CD4-positive, alpha-beta T cell treated with Interleukin-21 for 1 hour (primary cell): ENCODE measurements at regions not wholly inside any gene's neighbourhood (a gene's known extent, or its start where the extent isn't known, plus 50 kb on each side); places are given as distances from the start of the nearest gene placed in this dataset.
A peak's percentile ranks its signal among the peaks of the same experiment; 100 is the strongest.
"Not testable (repeated sequence)": the region's sequence is repeated elsewhere in the genome, so short reads cannot be mapped to it uniquely, and the experiment has no call there.

Source experiments
- DNase-seq: peaks from one replicate; pipeline ENCODE4 v3.0.0-alpha.2; 2020

DNA sequence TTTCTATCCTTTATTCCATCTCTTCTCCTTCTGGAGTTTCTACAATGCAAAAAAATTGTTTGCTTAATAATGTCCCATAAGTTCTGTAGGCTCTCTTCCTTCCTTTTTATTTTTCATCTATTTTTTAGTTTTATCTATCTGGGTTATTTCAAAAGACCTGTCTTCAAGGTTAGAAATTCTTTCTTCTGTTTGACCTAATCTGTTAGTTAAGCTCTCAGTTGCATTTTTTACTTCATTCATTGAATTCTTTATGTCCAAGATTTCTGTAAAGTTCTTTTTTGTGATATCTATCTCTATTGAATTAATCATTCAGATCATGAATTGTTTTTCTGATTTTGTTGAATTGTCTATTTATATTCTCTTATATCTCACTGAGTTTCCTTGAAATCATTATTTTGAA lies 145.9 kb upstream of the TLE4 start:
- DNase-seq, result no peak

DNA sequence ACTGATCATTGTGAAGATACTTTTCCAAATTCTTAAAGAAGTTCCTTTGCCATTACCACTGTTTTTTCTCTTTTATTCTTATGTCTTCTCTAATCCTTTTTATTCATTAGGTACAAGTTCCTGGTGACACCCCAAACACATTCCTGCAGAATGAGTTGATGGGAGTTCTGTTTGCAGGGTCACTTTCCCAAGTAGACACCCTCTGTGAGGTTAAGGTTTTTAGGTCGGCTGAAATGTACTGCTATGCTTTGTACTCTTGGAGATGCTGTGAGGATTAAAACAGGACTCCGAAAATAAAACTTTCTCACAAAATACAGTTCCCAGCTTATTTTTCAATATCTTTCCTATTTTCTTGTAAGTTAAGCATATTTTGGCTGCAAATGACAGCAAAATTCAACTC lies 143.3 kb upstream of the TLE4 start:
- DNase-seq, result no peak

GRCh38 chr9:79430619-79431018 lies 141.1 kb upstream of the TLE4 start:
- DNase-seq, result no peak

- DNase-seq, result no peak
Measured at GRCh38 chr9:79431019-79431679, 140.6 kb upstream of the TLE4 start.

DNA sequence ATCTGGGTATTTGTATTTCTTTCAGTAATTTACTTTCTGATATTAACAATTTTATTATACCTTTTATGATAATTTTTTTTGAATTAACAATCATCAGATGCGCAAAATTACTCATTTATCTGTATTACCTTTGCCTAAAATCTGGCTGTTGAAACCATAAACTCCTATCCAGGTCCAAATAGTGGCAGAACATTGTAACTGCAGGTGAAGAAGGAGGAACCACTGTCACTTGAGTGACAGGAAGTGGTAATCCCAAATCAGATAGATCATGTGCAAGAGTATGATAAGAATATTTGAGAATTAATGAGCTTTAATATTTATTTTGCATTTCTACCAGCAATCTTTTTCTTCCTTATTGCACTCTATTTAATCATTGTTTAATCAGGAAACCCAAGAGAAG lies 139.3 kb upstream of the TLE4 start:
- no peak for DNase-seq

DNA sequence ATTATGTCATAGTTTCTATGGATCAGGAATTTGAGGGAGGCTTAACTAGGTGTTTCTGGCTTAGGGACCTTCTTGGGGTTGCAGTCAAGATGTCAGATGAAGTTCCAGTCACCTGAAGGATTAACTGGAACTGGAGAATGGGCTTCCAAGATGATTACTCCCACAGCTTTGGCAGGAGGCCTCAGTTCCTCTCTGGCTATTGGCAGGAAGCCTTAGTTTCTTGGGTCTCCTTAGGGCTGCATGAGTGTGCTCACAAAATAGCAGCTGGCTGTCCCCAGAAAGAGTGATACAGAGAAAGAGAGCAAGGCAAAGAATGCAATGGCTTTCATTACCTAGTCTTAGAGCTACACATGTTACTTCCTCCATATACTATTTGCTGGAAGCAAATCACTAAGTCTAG lies 138.1 kb upstream of the TLE4 start:
- no peak for DNase-seq

GRCh38 chr9:79439221-79439620 lies 132.5 kb upstream of the TLE4 start:
- DNase-seq, result not testable (repeated sequence)

DNA sequence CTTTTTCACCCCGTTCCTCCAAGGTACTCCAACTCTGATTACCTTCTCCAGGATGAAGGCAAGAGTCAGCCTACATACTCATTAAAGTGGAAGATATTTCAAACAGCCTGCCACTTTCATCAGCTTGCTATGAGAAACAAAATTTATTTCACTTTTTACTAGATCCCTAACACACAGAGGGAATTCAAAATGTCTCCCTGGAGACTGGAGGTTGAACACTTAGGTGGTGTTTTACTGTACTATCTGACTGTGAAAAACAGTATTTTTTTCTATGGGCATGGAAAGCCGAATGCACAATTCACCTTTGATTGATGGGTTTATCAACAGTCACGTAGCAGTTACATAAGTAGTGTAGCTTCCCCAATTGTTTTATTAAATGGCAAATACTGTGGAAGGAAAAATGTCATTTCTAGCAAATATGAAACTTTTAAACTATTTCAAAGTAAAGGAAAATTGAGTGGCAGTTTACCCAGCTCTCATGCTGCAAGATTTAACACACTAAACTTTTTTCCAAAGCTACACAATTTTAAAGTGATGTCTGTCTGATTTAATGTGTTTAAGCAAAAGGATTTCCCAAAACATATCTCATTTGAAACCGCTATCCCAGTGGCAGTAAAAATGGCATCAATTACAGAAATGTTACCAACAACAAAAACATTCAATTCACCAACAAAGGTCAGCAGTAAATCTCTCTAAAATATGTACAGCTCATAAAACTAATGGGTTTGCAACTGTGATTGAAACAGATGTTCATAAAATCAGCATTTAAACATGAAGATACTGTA lies 125.0 kb upstream of the TLE4 start:
- DNase-seq, result no peak

GRCh38 chr9:79447308-79447605 lies 124.5 kb upstream of the TLE4 start:
- DNase-seq, result no peak

- DNase-seq, result no peak
Measured at GRCh38 chr9:79447762-79448161, 124.0 kb upstream of the TLE4 start.

- DNase-seq, result no peak
Measured at GRCh38 chr9:79452265-79452664, 119.5 kb upstream of the TLE4 start.

- DNase-seq, result no peak
Measured at GRCh38 chr9:79461712-79462111, 110.1 kb upstream of the TLE4 start.

- DNase-seq, result no peak
Measured at GRCh38 chr9:79465156-79465555, 106.6 kb upstream of the TLE4 start.

DNA sequence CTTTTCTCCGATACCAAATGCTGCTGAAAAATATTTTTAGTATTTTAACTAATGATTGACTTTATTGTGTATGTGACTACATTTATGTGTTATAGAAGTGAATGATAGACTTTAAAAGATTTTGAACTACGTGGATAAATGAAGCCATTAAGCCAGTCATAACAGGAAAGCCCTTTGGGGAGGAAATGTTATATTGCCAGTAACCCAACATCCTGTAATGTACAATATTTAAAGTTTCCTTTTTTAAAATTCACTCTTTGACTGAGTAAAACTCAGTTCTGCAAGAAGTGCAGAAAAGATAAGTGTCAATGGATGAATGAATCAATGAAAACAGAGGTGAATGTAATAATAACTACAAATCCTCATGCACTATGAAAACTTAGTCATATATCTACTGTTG lies 102.6 kb upstream of the TLE4 start:
- DNase-seq, result no peak

DNA sequence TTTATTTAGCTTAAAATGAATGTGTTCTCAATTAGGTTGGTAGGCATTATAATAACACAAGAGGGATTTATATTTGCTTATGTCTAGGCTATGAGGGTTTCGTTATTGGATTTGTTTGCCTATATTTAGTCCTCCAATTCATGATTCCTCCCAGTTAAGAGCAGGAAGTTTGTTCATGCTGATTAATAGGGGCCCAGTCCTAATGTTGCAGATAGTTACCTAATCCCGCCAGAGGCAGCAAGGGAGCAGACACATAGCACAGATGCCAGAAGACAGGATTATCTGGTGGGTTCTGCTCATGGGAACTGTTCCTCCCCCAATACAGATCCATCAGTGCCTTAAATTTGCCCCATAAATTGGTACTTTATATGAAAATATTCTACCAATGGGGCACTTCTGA lies 100.8 kb upstream of the TLE4 start:
- DNase-seq, result no peak

DNA sequence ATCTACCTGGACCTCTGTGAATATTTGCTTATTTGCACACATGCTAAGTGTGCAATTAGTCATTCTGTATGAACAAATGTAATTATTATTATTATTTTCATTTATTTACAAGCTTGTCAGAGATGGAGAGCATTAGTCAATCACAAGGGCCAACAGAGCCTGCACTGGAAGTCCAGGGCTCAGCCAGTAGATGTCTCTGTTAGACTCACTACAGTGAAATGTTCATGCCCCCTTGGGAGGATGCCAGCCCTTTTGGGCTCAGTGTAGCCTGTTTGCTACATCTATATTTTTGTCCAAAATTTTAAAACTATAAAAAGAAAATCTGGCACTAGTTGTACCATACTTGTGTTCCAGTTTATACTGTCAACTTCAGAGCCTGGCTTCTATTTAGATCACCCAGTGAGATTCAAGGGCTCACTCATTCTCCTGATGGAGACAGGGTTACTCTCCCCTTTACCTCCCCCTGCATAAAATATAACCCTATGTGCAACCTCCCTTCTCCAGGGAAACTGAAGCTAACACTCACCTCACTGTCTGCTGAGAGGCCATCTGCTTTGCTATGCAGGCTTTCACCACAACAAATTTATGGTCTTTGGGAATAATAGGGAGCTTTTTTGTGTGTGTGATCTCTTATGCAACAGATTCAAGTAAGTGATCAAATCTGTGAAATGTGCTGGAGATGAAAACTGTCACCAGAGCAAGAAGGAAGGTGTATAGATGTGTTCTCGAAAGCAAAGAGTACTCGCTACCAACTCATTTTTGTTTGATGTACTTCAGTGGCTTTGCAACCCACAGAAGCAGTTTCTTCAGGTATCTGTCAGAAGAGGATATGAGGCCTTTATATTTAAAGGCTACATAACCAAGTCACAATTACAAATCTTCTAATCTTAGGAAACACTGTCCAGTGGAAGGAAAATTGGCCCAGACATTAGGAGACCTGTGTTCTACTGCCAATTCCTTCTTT lies 99.9 kb upstream of the TLE4 start:
- DNase-seq, result peak; percentile 23

DNA sequence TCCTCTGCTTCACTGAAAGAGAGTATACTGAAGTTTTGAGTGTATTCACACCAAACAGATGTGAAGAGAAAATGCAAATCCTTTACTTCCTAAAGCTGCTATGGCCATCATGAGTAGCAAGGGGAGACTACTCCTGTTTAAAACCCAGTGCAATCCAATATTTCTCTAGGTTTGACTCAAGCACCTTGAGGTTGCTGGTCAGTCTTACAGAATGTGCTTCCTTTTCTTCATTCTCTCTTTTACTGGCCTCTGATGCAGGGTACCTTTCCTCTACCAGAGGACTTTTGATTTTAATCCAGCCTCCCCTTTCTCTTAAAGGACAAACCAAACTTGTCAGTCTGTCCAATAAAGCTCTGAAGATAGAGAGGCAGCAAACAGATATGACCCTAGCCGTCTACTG lies 98.1 kb upstream of the TLE4 start:
- DNase-seq, result no peak

DNA sequence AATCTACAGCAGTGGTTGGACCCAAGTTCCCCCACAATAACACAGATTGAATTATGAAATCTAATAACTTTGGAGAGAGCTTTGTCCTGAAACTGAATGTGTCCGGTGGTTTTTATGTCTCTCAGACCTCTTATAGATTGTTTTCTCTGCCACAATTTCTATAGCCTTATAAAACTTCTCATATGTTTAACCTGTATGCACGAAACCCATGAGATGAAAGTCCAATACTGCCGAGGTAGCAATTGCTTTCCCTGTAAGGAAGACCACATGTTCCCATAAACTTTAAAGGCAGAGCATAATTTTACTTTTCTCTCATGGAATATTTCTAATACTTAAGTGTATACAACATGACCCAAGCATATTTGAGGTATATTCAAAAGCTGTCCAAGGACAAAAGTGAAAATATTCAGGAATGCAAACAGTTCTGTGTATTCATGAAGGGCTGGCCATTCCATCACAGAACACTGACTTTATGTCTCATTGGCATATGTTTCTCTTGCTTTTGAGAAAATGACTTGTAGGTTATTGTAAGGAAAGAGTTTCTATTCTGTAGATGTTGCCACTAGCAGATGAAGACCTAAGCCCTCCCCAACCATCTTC lies 94.4 kb upstream of the TLE4 start:
- no peak for DNase-seq

GRCh38 chr9:79477955-79478771 lies 93.6 kb upstream of the TLE4 start:
- peak; percentile 36 for DNase-seq

DNA sequence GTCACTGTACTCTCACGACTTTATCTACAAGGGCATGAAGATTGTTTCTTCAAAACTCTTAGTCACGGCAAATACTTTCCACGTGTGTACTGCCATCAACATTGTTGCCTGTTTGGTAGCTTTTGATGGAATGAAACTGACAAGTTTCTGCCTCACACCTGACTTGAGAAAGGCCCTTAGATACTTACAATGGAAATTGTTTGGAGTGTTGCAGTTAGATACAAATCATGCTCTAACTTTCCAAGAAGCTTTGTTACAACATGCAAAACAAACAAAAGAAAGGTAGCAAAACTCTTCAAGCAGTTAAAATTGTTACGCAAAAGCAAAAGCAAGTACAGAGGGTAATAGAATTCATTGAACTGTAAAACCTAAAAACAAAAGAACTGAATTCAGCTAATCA lies 91.1 kb upstream of the TLE4 start:
- DNase-seq, result no peak

- DNase-seq, result no peak
Measured at GRCh38 chr9:79481846-79482477, 89.8 kb upstream of the TLE4 start.

GRCh38 chr9:79485258-79485657 lies 86.5 kb upstream of the TLE4 start:
- DNase-seq, result no peak
